HEK293T (cell line): ENCODE measurements at regions not wholly inside any gene's neighbourhood (a gene's known extent, or its start where the extent isn't known, plus 50 kb on each side); places are given as distances from the start of the nearest gene placed in this dataset.

Experiments
- CTCF ChIA-PET: fragments of 350-600 bp; formaldehyde crosslinking; extraction: SDS; loops from one replicate; lab custom pipeline; 2021; ENCODE audit warnings: antibody characterized with exemption, inconsistent platforms; lab: Yijun Ruan, JAX
- POLR2A ChIA-PET: fragments of 350-600 bp; formaldehyde crosslinking; extraction: SDS; loops from one replicate; lab custom pipeline; 2020; ENCODE audit warnings: antibody characterized with exemption, inconsistent platforms; lab: Yijun Ruan, JAX
- DNase-seq: peaks from one replicate; pipeline ENCODE4 v3.0.0; 2012; ENCODE audit warnings: mixed read lengths; ENCODE audit errors: extremely low spot score
- ARNT ChIP-seq: fragments of 450-650 bp; IDR thresholded peaks from 2 replicates; pipeline ENCODE4 v1.6.1; 2017; ENCODE audit warnings: mild to moderate bottlenecking
- BHLHE40 ChIP-seq: fragments of 450-650 bp; IDR thresholded peaks from 2 replicates; pipeline ENCODE4 v1.6.1; 2016; ENCODE audit warnings: mild to moderate bottlenecking, moderate library complexity, borderline replicate concordance
- CTBP1 ChIP-seq: fragments of 450-650 bp; IDR thresholded peaks from 2 replicates; pipeline ENCODE4 v1.6.1; 2016; ENCODE audit warnings: borderline replicate concordance
- ELF4 ChIP-seq: fragments of 450-650 bp; IDR thresholded peaks from 2 replicates; pipeline ENCODE4 v1.6.1; 2017; ENCODE audit warnings: antibody characterized with exemption
- FOXA1 ChIP-seq: fragments of 450-650 bp; IDR thresholded peaks from 2 replicates; pipeline ENCODE4 v1.6.1; 2016; ENCODE audit warnings: mild to moderate bottlenecking
- FOXK2 ChIP-seq: fragments of 450-650 bp; IDR thresholded peaks from 2 replicates; pipeline ENCODE4 v1.6.1; 2016; ENCODE audit warnings: mild to moderate bottlenecking
- FOXM1 ChIP-seq: fragments of 450-650 bp; IDR thresholded peaks from 2 replicates; pipeline ENCODE4 v1.6.1; 2017; ENCODE audit warnings: mild to moderate bottlenecking, borderline replicate concordance
- HDGF ChIP-seq: fragments of 450-650 bp; IDR thresholded peaks from 2 replicates; pipeline ENCODE4 v1.6.1; 2017; ENCODE audit warnings: antibody characterized with exemption, borderline replicate concordance
- L3MBTL2 ChIP-seq: fragments of 450-650 bp; conservative IDR thresholded peaks from 2 replicates; pipeline ENCODE4 v1.6.1; 2016; ENCODE audit warnings: mild to moderate bottlenecking
- LEF1 ChIP-seq: fragments of 450-650 bp; IDR thresholded peaks from 2 replicates; pipeline ENCODE4 v1.6.1; 2017; ENCODE audit warnings: mild to moderate bottlenecking, borderline replicate concordance
- NFRKB ChIP-seq: fragments of 450-650 bp; IDR thresholded peaks from 2 replicates; pipeline ENCODE4 v1.6.1; 2016; ENCODE audit warnings: mild to moderate bottlenecking, moderate library complexity
- PKNOX1 ChIP-seq: fragments of 450-650 bp; IDR thresholded peaks from 2 replicates; pipeline ENCODE4 v1.6.1; 2016
- SP1 ChIP-seq: fragments of 450-650 bp; IDR thresholded peaks from 2 replicates; pipeline ENCODE4 v1.6.1; 2017
- SUZ12 ChIP-seq: fragments of 450-650 bp; IDR thresholded peaks from 2 replicates; pipeline ENCODE4 v1.6.1; 2016; ENCODE audit warnings: mild to moderate bottlenecking
- TARDBP ChIP-seq: fragments of 450-650 bp; IDR thresholded peaks from 2 replicates; pipeline ENCODE4 v1.6.1; 2016
- ZNF384 ChIP-seq: fragments of 450-650 bp; IDR thresholded peaks from 2 replicates; pipeline ENCODE4 v1.6.1; 2016

GRCh38 chr6:100220543-100220942 is 226.5 kb upstream of the MCHR2 start:
- ChIA-PET POLR2A (no interaction called here), CTCF (no interaction called here)
- no peak for DNase-seq
- no peak for TF ChIP-seq ARNT
- no peak for TF ChIP-seq PKNOX1
- TF ChIP-seq BHLHE40, result no peak
- TF ChIP-seq NFRKB, result no peak
- no peak for TF ChIP-seq TARDBP
- TF ChIP-seq SP1, result no peak
- TF ChIP-seq ZNF384, result no peak
- TF ChIP-seq L3MBTL2, result no peak
- no peak for TF ChIP-seq CTBP1
- no peak for TF ChIP-seq ELF4
- TF ChIP-seq LEF1, result no peak
- no peak for TF ChIP-seq FOXM1
- TF ChIP-seq FOXK2, result no peak
- no peak for TF ChIP-seq SUZ12

GRCh38 chr6:100217225-100218012 is 223.4 kb upstream of the MCHR2 start:
- POLR2A ChIA-PET, result no interaction called here
- CTCF ChIA-PET, result interaction anchor here (1.4 kb wide), 1 partner anchor 13 kb away, joined by 3 read pairs; no protein-coding TSS in a partner anchor
- DNase-seq, result no peak
- TF ChIP-seq BHLHE40, result no peak
- no peak for TF ChIP-seq SUZ12
- no peak for TF ChIP-seq LEF1
- TF ChIP-seq FOXA1, result no peak
- no peak for TF ChIP-seq PKNOX1
- TF ChIP-seq FOXK2, result no peak
- TF ChIP-seq L3MBTL2, result no peak
- no peak for TF ChIP-seq ELF4
- TF ChIP-seq TARDBP, result no peak
- TF ChIP-seq ZNF384, result no peak
- TF ChIP-seq HDGF, result no peak
- TF ChIP-seq CTBP1, result no peak
- TF ChIP-seq ARNT, result no peak
- no peak for TF ChIP-seq FOXM1
- TF ChIP-seq SP1, result no peak

GRCh38 chr6:100216760-100217159 is 222.7 kb upstream of the MCHR2 start:
- TF ChIP-seq CTBP1 (no peak), L3MBTL2 (no peak), SUZ12 (no peak), BHLHE40 (no peak), NFRKB (no peak), ELF4 (no peak), TARDBP (no peak), ARNT (no peak), PKNOX1 (no peak), HDGF (no peak), FOXK2 (no peak), FOXM1 (no peak), LEF1 (no peak), SP1 (no peak), FOXA1 (no peak), ZNF384 (no peak)
- ChIA-PET POLR2A (no interaction called here), CTCF (no interaction called here)

GRCh38 chr6:100212131-100212530 is 218.1 kb upstream of the MCHR2 start:
- ChIA-PET CTCF (no interaction called here), POLR2A (no interaction called here)
- no peak for DNase-seq
- TF ChIP-seq TARDBP, result no peak
- TF ChIP-seq FOXK2, result no peak

More at GRCh38 chr6:100216760-100217159, 222.7 kb upstream of the MCHR2 start:
- DNase-seq, result no peak

- ChIA-PET CTCF (interaction anchor here (0.7 to 0.8 kb wide), 3 partner anchors 20 to 170 kb away, joined by 3 to 4 read pairs (median 3); no protein-coding TSS in a partner anchor), POLR2A (interaction anchor here (0.9 kb wide), 1 partner anchor 19 kb away, joined by 3 read pairs; no protein-coding TSS in a partner anchor)
- TF ChIP-seq HDGF (no peak), SUZ12 (no peak), BHLHE40 (no peak), FOXM1 (no peak), LEF1 (no peak), FOXA1 (no peak), ZNF384 (no peak), CTBP1 (no peak), L3MBTL2 (no peak), FOXK2 (no peak), TARDBP (no peak), ELF4 (no peak), SP1 (no peak), ARNT (no peak), NFRKB (no peak), PKNOX1 (no peak)
- no peak for DNase-seq
These were observed 216.4 kb upstream of the MCHR2 start for GRCh38 chr6:100210137-100211117.
